ES-I3 (cell line): ENCODE measurements at regions not wholly inside any gene's neighbourhood (a gene's known extent, or its start where the extent isn't known, plus 50 kb on each side); places are given as distances from the start of the nearest gene placed in this dataset.

ENCODE experiments used
- H3K36me3 ChIP-seq: 2 replicates; pipeline ENCODE4 v1.6.1; 2013; ENCODE audit warnings: mild to moderate bottlenecking, low read length, control low read depth, moderate library complexity; ENCODE audit not compliant: insufficient read depth
- H3K4me1 ChIP-seq: 2 replicates; pipeline ENCODE4 v1.6.1; 2013; ENCODE audit warnings: mild to moderate bottlenecking, control low read depth, low read length; ENCODE audit not compliant: insufficient read depth
- H3K9ac ChIP-seq: 2 replicates; pipeline ENCODE4 v1.6.1; 2013; ENCODE audit warnings: low read depth, mild to moderate bottlenecking, low read length, moderate library complexity
- H3K9me3 ChIP-seq: 2 replicates; pipeline ENCODE4 v1.6.1; 2013; ENCODE audit warnings: mild to moderate bottlenecking, low read length, moderate library complexity; ENCODE audit not compliant: control insufficient read depth, insufficient read depth

- Histone ChIP-seq H3K36me3 (no peaks in the 10 kb centered on the region), H3K9me3 (no peaks in the 10 kb centered on the region), H3K4me1 (peaks cover 2% of the 10 kb centered on the region), H3K9ac (no peak overlapping the region)
Observed at GRCh38 chr5:32494827-32495226, 50.3 kb upstream of the ZFR start.
